Esophagus muscularis mucosa (tissue), 3 donors: ENCODE measurements at regions not wholly inside any gene's neighbourhood (a gene's known extent, or its start where the extent isn't known, plus 50 kb on each side); places are given as distances from the start of the nearest gene placed in this dataset.

Experiments used
- CTCF ChIP-seq, 3 experiments: fragments of 200-600 bp in 2 of 3; fragments of 450-650 bp in 1 of 3; sonication (generic) in 2 of 3; IDR thresholded peaks; one replicate each; pipeline ENCODE4 v1.5.1; 2017 to 2019; ENCODE audit warnings: antibody characterized with exemption in 3 of 3, mild to moderate bottlenecking in 2 of 3, moderate library complexity in 1 of 3
- POLR2A ChIP-seq: fragments of 450-650 bp; IDR thresholded peaks from one replicate; pipeline ENCODE4 v1.6.1; 2017; ENCODE audit warnings: antibody characterized with exemption, moderate library complexity, mild to moderate bottlenecking, low read depth

DNA sequence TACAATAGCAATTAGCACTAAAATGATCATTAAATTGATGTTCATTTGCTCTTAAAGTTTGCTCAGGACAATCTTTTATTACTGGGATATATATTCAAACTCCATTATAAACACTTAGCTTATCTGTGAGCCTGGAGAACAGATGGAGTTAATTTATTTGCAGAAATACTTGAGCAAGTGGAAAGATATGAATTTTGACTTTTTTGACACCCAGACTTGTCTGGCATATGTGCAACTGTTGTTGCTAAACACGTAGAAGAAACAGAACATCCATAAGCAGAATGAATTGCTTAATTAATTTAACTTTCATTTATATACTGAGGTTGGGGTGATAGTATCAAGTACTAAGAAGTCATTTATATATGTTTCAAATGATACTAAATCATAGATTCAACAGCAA lies 820.7 kb upstream of the TYRP1 start:
- TF ChIP-seq POLR2A (no peak), CTCF (IDR thresholded peaks at IDR 0.05) (no peak)
